ENCODE measurements at regions not wholly inside any gene's neighbourhood (a gene's known extent, or its start where the extent isn't known, plus 50 kb on each side); places are given as distances from the start of the nearest gene placed in this dataset.

DNA sequence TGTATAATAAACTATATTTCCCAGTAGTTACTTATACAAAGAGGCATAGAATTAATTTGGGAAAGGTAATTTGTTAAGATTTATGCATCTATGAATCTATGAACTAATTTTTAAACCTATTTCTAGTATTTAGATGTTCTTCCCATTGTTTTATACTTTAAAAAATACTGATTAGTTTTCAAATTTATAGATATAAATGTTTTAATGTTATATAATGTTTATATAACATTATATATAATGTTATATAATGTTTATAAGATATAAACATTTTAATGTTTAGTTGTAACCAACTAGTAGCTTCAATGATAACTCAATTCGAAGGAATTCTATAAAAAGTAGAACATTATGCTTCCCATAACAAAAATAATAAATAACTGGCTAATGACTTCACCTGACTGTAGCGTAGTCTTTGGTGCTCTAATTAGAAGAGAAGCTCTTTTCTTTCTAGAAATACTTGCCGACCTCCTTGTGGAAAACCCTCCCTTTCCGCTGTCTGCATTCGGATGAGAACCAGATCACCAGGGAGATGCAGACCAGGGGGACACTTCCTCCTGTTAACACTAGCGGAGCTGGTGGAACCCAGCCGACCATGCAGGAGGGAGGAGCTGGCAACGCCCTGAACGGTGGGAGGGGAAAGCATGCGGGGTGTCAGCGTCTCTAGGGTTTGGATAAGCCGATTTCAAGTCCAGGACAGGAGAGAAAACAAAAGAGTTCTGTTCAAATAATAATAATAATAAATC, 158.4 kb downstream of the OR2B2 start:
- peaks cover 0 to 3% of the 10 kb centered on the region in 2 experiments; a peak in 1 of 5 replicates for H3K27me3 ChIP-seq (ENCODE audit: control insufficient read depth in 1 of 2, insufficient read depth in 2 of 2, low read length in 2 of 2)
- no peaks in the 10 kb centered on the region for H3K36me3 ChIP-seq (replicated peaks in 1 of 2; ENCODE audit: control insufficient read depth in 1 of 2, insufficient read depth in 2 of 2, low read length in 2 of 2)
- H3K4me3 ChIP-seq (replicated peaks in 1 of 3; ENCODE audit: insufficient read depth in 1 of 3, low read depth in 2 of 3, low read length in 3 of 3), result peak overlapping the region; percentile 63 to 88 (median 78)
- BruUV-seq (replicated peaks), result no TSS peak
- H3K4me2 ChIP-seq (ENCODE audit: low read depth, low read length), result peak overlapping the region; percentile 93
- peaks cover 21% of the 10 kb centered on the region for H3K4me1 ChIP-seq (ENCODE audit: insufficient read depth, low read length)
- peak overlapping the region; percentile 38 for H3K9ac ChIP-seq (ENCODE audit: insufficient read depth, low read depth, low read length)
- H3K79me2 ChIP-seq (ENCODE audit: insufficient read depth, low read length), result no peaks in the 10 kb centered on the region
- DNase-seq (ENCODE audit: low spot score) (peak; percentile 83), ATAC-seq (peak; percentile 76), FAIRE-seq (peak; percentile 82)
- WGBS (ENCODE audit: low lambda C conversion rate), result under 1% methylated on average over 12 of the region's 12 CpGs
- H3K27ac ChIP-seq (ENCODE audit: extremely low read length, insufficient read depth, low read length), result no peak overlapping the region
- intact Hi-C loops (cut with micrococcal nuclease; ENCODE audit: unreplicated experiment), result loop anchor here (1.0 to 5.0 kb wide), 4 partner anchors 67 to 252 kb away; no protein-coding TSS in a partner anchor
- in situ Hi-C loops (cut with HindIII; ENCODE audit: extremely low pct_ligation_motif_present, low pct_unique_long_range_greater_than_20kb), result loop anchor here (5.0 kb wide), 1 partner anchor 237 kb away; no protein-coding TSS in a partner anchor
- ChIA-PET CTCF (ENCODE audit: low intra/inter-chr PET ratio, low total read pairs) (interaction anchor here (1.1 kb wide), 1 partner anchor 592 kb away, joined by 3 read pairs; no protein-coding TSS in a partner anchor), POLR2A (interaction anchor here (1.0 to 1.6 kb wide), 5 partner anchors 19 to 139 kb away, joined by 3 to 9 read pairs (median 4); a partner anchor contains a TSS)
- no peaks in the 10 kb centered on the region for H4K20me1 ChIP-seq (ENCODE audit: insufficient read depth, low read length)
- peak overlapping the region; percentile 76 for H2AFZ ChIP-seq (ENCODE audit: low read length)
- H3K9me3 ChIP-seq (ENCODE audit: low read length), result no peaks in the 10 kb centered on the region
- TF ChIP-seq ZNF331 (CRISPR knock-in tag; IDR thresholded peaks at IDR 0.05), result peak; percentile 19; the same call in 1 of the 2 replicates
- no peak for TF ChIP-seq ZBTB38 (CRISPR knock-in tag; IDR thresholded peaks at IDR 0.05)
- TF ChIP-seq ZSCAN29 (CRISPR knock-in tag; conservative IDR thresholded peaks at IDR 0.05), result peak; percentile 96
- TF ChIP-seq ZFP37 (CRISPR knock-in tag; IDR thresholded peaks at IDR 0.05; ENCODE audit: borderline replicate concordance), result peak; percentile 76; the same call in 1 of the 2 replicates
- TF ChIP-seq, protein P1, sequence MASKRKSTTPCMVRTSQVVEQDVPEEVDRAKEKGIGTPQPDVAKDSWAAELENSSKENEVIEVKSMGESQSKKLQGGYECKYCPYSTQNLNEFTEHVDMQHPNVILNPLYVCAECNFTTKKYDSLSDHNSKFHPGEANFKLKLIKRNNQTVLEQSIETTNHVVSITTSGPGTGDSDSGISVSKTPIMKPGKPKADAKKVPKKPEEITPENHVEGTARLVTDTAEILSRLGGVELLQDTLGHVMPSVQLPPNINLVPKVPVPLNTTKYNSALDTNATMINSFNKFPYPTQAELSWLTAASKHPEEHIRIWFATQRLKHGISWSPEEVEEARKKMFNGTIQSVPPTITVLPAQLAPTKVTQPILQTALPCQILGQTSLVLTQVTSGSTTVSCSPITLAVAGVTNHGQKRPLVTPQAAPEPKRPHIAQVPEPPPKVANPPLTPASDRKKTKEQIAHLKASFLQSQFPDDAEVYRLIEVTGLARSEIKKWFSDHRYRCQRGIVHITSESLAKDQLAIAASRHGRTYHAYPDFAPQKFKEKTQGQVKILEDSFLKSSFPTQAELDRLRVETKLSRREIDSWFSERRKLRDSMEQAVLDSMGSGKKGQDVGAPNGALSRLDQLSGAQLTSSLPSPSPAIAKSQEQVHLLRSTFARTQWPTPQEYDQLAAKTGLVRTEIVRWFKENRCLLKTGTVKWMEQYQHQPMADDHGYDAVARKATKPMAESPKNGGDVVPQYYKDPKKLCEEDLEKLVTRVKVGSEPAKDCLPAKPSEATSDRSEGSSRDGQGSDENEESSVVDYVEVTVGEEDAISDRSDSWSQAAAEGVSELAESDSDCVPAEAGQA (IDR thresholded peaks at IDR 0.05; ENCODE audit: low read depth), result no peak
- TF ChIP-seq, protein P1 (CRISPR knock-in tag; IDR thresholded peaks at IDR 0.05; ENCODE audit: borderline replicate concordance), result no peak
- 0 out of 2 replicates have a peak, but pooled peaks have one; percentile 22 for TF ChIP-seq HOXA3 (CRISPR knock-in tag; IDR thresholded peaks at IDR 0.05)
- peak; percentile 31; the same call in 1 of the 2 replicates for TF ChIP-seq GATAD1 (CRISPR knock-in tag; IDR thresholded peaks at IDR 0.05)
- TF ChIP-seq CBX2 (IDR thresholded peaks at IDR 0.05; ENCODE audit: low read depth, low read length), result no peak
- 0 out of 2 replicates have a peak, but pooled peaks have one; percentile 48 for TF ChIP-seq CBX2 (CRISPR knock-in tag; IDR thresholded peaks at IDR 0.05; ENCODE audit: low read depth)
- peak in 1 of 2 experiments; percentile 83; a peak in 3 of 4 replicates for TF ChIP-seq HMGXB4 (CRISPR knock-in tag; IDR thresholded peaks at IDR 0.05; ENCODE audit: borderline replicate concordance in 1 of 2, low read depth in 1 of 2)
- TF ChIP-seq, protein P2, sequence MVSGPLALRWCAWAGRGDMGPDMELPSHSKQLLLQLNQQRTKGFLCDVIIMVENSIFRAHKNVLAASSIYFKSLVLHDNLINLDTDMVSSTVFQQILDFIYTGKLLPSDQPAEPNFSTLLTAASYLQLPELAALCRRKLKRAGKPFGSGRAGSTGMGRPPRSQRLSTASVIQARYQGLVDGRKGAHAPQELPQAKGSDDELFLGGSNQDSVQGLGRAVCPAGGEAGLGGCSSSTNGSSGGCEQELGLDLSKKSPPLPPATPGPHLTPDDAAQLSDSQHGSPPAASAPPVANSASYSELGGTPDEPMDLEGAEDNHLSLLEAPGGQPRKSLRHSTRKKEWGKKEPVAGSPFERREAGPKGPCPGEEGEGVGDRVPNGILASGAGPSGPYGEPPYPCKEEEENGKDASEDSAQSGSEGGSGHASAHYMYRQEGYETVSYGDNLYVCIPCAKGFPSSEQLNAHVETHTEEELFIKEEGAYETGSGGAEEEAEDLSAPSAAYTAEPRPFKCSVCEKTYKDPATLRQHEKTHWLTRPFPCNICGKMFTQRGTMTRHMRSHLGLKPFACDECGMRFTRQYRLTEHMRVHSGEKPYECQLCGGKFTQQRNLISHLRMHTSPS (CRISPR knock-in tag; IDR thresholded peaks at IDR 0.05; ENCODE audit: low read depth), result no peak
- TF ChIP-seq SOX5 (CRISPR knock-in tag; IDR thresholded peaks at IDR 0.05; ENCODE audit: borderline replicate concordance), result 0 out of 2 replicates have a peak, but pooled peaks have one; percentile 14

Measured in HepG2 (cell line).